ENCODE measurements at regions not wholly inside any gene's neighbourhood (a gene's known extent, or its start where the extent isn't known, plus 50 kb on each side); places are given as distances from the start of the nearest gene placed in this dataset.

DNA sequence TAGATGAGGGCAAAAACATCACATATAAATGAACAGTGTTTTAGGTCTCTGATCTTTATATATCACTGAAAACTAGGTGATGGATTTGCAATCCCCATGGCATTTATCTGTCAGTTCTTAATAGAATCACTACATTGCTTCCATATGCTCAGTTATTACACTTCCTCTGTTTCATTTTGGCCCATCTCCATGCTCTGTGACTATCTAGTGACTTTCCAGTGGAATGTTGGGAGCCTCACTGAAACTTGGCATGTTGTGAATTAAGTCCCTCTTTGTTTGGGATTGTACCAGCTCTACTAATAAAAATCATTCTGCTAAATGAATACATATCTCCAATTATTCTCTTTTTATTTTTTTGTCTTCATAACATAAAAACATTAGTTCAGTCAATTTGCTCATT is 226.1 kb upstream of the CEP162 start:
- TF ChIP-seq, protein P1, sequence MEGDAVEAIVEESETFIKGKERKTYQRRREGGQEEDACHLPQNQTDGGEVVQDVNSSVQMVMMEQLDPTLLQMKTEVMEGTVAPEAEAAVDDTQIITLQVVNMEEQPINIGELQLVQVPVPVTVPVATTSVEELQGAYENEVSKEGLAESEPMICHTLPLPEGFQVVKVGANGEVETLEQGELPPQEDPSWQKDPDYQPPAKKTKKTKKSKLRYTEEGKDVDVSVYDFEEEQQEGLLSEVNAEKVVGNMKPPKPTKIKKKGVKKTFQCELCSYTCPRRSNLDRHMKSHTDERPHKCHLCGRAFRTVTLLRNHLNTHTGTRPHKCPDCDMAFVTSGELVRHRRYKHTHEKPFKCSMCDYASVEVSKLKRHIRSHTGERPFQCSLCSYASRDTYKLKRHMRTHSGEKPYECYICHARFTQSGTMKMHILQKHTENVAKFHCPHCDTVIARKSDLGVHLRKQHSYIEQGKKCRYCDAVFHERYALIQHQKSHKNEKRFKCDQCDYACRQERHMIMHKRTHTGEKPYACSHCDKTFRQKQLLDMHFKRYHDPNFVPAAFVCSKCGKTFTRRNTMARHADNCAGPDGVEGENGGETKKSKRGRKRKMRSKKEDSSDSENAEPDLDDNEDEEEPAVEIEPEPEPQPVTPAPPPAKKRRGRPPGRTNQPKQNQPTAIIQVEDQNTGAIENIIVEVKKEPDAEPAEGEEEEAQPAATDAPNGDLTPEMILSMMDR (IDR thresholded peaks at IDR 0.05; ENCODE audit: low read length) = no peak
- no peak for TF ChIP-seq EZH2 (IDR thresholded peaks at IDR 0.05; ENCODE audit: borderline replicate concordance, low read length)
